ENCODE measurements at regions not wholly inside any gene's neighbourhood (a gene's known extent, or its start where the extent isn't known, plus 50 kb on each side); places are given as distances from the start of the nearest gene placed in this dataset.
"Not testable (repeated sequence)": the region's sequence is repeated elsewhere in the genome, so short reads cannot be mapped to it uniquely, and the experiment has no call there.

GRCh38 chr12:131378176-131378842 is 332.6 kb upstream of the SFSWAP start:
- DNase-seq (ENCODE audit: low read depth), result no peak

- DNase-seq (ENCODE audit: low read depth), result no peak
Observed at GRCh38 chr12:131378861-131379665, 331.8 kb upstream of the SFSWAP start.

GRCh38 chr12:131379738-131380137 is 331.2 kb upstream of the SFSWAP start:
- DNase-seq (ENCODE audit: low read depth), result no peak

GRCh38 chr12:131380220-131380964 is 330.5 kb upstream of the SFSWAP start:
- no peak for DNase-seq (ENCODE audit: low read depth)

GRCh38 chr12:131380965-131381705 is 329.8 kb upstream of the SFSWAP start:
- DNase-seq (ENCODE audit: low read depth), result no peak

- DNase-seq (ENCODE audit: low read depth), result no peak
Observed at GRCh38 chr12:131381716-131382430, 329.0 kb upstream of the SFSWAP start.

GRCh38 chr12:131383291-131383690 is 327.6 kb upstream of the SFSWAP start:
- no peak for DNase-seq (ENCODE audit: low read depth)

- no peak for DNase-seq (ENCODE audit: low read depth)
Observed at GRCh38 chr12:131383741-131384543, 326.9 kb upstream of the SFSWAP start.

GRCh38 chr12:131384544-131384855 is 326.4 kb upstream of the SFSWAP start:
- DNase-seq (ENCODE audit: low read depth), result no peak

GRCh38 chr12:131385313-131386166 is 325.4 kb upstream of the SFSWAP start:
- no peak for DNase-seq (ENCODE audit: low read depth)

- DNase-seq (ENCODE audit: low read depth), result no peak
Observed at GRCh38 chr12:131386167-131386521, 324.7 kb upstream of the SFSWAP start.

GRCh38 chr12:131386781-131387180 is 324.1 kb upstream of the SFSWAP start:
- DNase-seq (ENCODE audit: low read depth), result no peak

- DNase-seq (ENCODE audit: low read depth), result no peak
Observed at GRCh38 chr12:131387281-131388163, 323.4 kb upstream of the SFSWAP start.

GRCh38 chr12:131388164-131389053 is 322.5 kb upstream of the SFSWAP start:
- DNase-seq (ENCODE audit: low read depth), result not testable (repeated sequence)

GRCh38 chr12:131389054-131390013 is 321.6 kb upstream of the SFSWAP start:
- DNase-seq (ENCODE audit: low read depth), result no peak
